Loucy (cell line): ENCODE measurements at regions not wholly inside any gene's neighbourhood (a gene's known extent, or its start where the extent isn't known, plus 50 kb on each side); places are given as distances from the start of the nearest gene placed in this dataset.

Experiments used
- EZH2phosphoT487 ChIP-seq: fragments of 200-600 bp; IDR thresholded peaks from 2 replicates; pipeline ENCODE4 v1.6.1; 2018; ENCODE audit warnings: antibody characterized with exemption, mild to moderate bottlenecking, moderate library complexity, borderline replicate concordance
- TF ChIP-seq, protein P1 (sequence below): fragments of 200-600 bp; sonication (generic); conservative IDR thresholded peaks from 2 replicates; pipeline ENCODE4 v1.5.1; 2014; ENCODE audit warnings: mild to moderate bottlenecking, antibody characterized with exemption, low read length

DNA sequence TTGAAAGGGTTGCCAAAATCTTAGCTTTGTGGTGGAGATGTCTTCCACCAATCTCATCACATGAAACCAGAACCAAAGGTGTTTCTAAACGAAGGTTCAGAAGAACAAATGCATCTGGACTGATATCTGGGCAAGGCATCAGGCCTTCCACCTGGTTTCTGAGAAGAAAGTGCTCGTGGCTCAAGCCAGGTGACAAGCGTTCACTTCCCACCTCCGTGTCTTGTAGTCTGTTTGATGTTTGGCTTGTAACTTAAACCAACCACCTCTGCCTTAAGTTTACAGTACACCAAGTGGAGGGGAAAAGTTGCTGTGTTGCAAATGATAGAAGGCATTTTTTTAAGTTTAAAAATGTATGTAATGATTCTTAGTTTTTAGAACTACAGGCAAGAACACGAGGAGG, 66.9 kb upstream of the MAP3K7 start:
- TF ChIP-seq, protein P1, sequence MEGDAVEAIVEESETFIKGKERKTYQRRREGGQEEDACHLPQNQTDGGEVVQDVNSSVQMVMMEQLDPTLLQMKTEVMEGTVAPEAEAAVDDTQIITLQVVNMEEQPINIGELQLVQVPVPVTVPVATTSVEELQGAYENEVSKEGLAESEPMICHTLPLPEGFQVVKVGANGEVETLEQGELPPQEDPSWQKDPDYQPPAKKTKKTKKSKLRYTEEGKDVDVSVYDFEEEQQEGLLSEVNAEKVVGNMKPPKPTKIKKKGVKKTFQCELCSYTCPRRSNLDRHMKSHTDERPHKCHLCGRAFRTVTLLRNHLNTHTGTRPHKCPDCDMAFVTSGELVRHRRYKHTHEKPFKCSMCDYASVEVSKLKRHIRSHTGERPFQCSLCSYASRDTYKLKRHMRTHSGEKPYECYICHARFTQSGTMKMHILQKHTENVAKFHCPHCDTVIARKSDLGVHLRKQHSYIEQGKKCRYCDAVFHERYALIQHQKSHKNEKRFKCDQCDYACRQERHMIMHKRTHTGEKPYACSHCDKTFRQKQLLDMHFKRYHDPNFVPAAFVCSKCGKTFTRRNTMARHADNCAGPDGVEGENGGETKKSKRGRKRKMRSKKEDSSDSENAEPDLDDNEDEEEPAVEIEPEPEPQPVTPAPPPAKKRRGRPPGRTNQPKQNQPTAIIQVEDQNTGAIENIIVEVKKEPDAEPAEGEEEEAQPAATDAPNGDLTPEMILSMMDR = no peak
- no peak for TF ChIP-seq EZH2phosphoT487
